Renal cortex interstitium (tissue), 11 donors: ENCODE measurements at regions not wholly inside any gene's neighbourhood (a gene's known extent, or its start where the extent isn't known, plus 50 kb on each side); places are given as distances from the start of the nearest gene placed in this dataset.
A peak's percentile ranks its signal among the peaks of the same experiment; 100 is the strongest.
"Not testable (repeated sequence)": the region's sequence is repeated elsewhere in the genome, so short reads cannot be mapped to it uniquely, and the experiment has no call there.

Experiments used
- DNase-seq, 11 donors: peaks; one replicate each; pipeline ENCODE4 v3.0.0-alpha.2; 2013; ENCODE audit warnings: low read depth in 9 of 11, low spot score in 4 of 11; ENCODE audit errors: extremely low read depth in 1 of 11

- not testable (repeated sequence) for DNase-seq
These were observed 179.4 kb upstream of the C21orf91 start for GRCh38 chr21:17998599-17998998.

- DNase-seq: no peak
These were observed 170.6 kb upstream of the C21orf91 start for GRCh38 chr21:17989780-17990179.

- no peak for DNase-seq
These were observed 168.9 kb upstream of the C21orf91 start for GRCh38 chr21:17988102-17988437.

GRCh38 chr21:17987382-17988101 lies 168.4 kb upstream of the C21orf91 start:
- DNase-seq: no peak

- no peak for DNase-seq
These were observed 162.0 kb upstream of the C21orf91 start for GRCh38 chr21:17981060-17981740.

GRCh38 chr21:17979763-17980162 lies 160.6 kb upstream of the C21orf91 start:
- DNase-seq: no peak

- no peak for DNase-seq
These were observed 159.7 kb upstream of the C21orf91 start for GRCh38 chr21:17978895-17979294.

- no peak for DNase-seq
These were observed 157.5 kb upstream of the C21orf91 start for GRCh38 chr21:17976691-17977090.

GRCh38 chr21:17976139-17976538 lies 157.0 kb upstream of the C21orf91 start:
- no peak for DNase-seq

- DNase-seq: no peak
These were observed 148.2 kb upstream of the C21orf91 start for GRCh38 chr21:17967319-17967718.

GRCh38 chr21:17964716-17965115 lies 145.6 kb upstream of the C21orf91 start:
- DNase-seq: no peak

- DNase-seq: no peak
These were observed 145.0 kb upstream of the C21orf91 start for GRCh38 chr21:17964199-17964598.

- DNase-seq: no peak
These were observed 131.4 kb upstream of the C21orf91 start for GRCh38 chr21:17950591-17950990.

GRCh38 chr21:17949421-17949820 lies 130.3 kb upstream of the C21orf91 start:
- peak in 8 of 11 donors; percentile 10 to 54 (median 28) for DNase-seq

- no peak for DNase-seq
These were observed 128.4 kb upstream of the C21orf91 start for GRCh38 chr21:17947531-17947930.

GRCh38 chr21:17931080-17931479 lies 111.9 kb upstream of the C21orf91 start:
- DNase-seq: no peak

GRCh38 chr21:17930093-17930492 lies 110.9 kb upstream of the C21orf91 start:
- DNase-seq: no peak

- DNase-seq: no peak
These were observed 110.4 kb upstream of the C21orf91 start for GRCh38 chr21:17929510-17929909.

GRCh38 chr21:17925899-17926298 lies 106.7 kb upstream of the C21orf91 start:
- no peak for DNase-seq

- peak in 2 of 11 donors; percentile 28 to 47 for DNase-seq
These were observed 105.9 kb upstream of the C21orf91 start for GRCh38 chr21:17925000-17925610.
